Thyroid gland (tissue), 4 donors: ENCODE measurements at regions not wholly inside any gene's neighbourhood (a gene's known extent, or its start where the extent isn't known, plus 50 kb on each side); places are given as distances from the start of the nearest gene placed in this dataset.
"Not testable (repeated sequence)": the region's sequence is repeated elsewhere in the genome, so short reads cannot be mapped to it uniquely, and the experiment has no call there.

Source experiments
- DNase-seq, 2 donors: peaks; one replicate each; pipeline ENCODE4 v3.0.0-alpha.2; 2019
- H3K27ac ChIP-seq, 3 donors: fragments of 200-600 bp; sonication (generic); 1 replicate in 2 of 3; 2 replicates in 1 of 3; pipeline ENCODE4 v1.5.1; 2016 to 2019; ENCODE audit warnings: mild to moderate bottlenecking in 1 of 3, moderate library complexity in 1 of 3
- H3K27me3 ChIP-seq: fragments of 200-600 bp; sonication (generic); one replicate; pipeline ENCODE4 v1.5.1; 2019
- H3K36me3 ChIP-seq, 2 donors: fragments of 200-600 bp; sonication (generic); one replicate each; pipeline ENCODE4 v1.5.1; 2016 to 2019
- H3K4me1 ChIP-seq, 2 donors: fragments of 200-600 bp; sonication (generic); one replicate each; pipeline ENCODE4 v1.5.1; 2017 to 2019
- H3K4me3 ChIP-seq, 3 donors: fragments of 200-600 bp; sonication (generic); replicated peaks in 1 of 3; 1 replicate in 2 of 3; 2 replicates in 1 of 3; pipeline ENCODE4 v1.5.1; 2016; ENCODE audit warnings: mild to moderate bottlenecking in 1 of 3
- H3K9me3 ChIP-seq: fragments of 200-600 bp; sonication (generic); one replicate; pipeline ENCODE4 v1.5.1; 2017
- CTCF ChIP-seq, 6 experiments: fragments of 200-600 bp in 3 of 6; fragments of 450-650 bp in 3 of 6; sonication (generic) in 3 of 6; IDR thresholded peaks; one replicate each; pipeline ENCODE4 v1.5.1; 2016 to 2019; ENCODE audit warnings: antibody characterized with exemption in 6 of 6, mild to moderate bottlenecking in 2 of 6, inconsistent platforms in 1 of 6, moderate library complexity in 1 of 6
- POLR2A ChIP-seq, 2 donors: fragments of 450-650 bp; IDR thresholded peaks; one replicate each; pipeline ENCODE4 v1.6.1; 2017; ENCODE audit warnings: antibody characterized with exemption in 2 of 2, mild to moderate bottlenecking in 2 of 2, moderate library complexity in 1 of 2
- WGBS, 2 donors: methylation state at CpG; one replicate each; pipeline ENCODE4 v1.1.5; 2017; 5-methylcytosine and 5-hydroxymethylcytosine counted together
- intact Hi-C: fragments of 100-400 bp; cut with DNase I; formaldehyde crosslinking; loops from one replicate; pipeline ENCODE4 v1.15.1; 2023

- no peak overlapping the region for H3K4me3 ChIP-seq
- H3K27me3 ChIP-seq: no peaks in the 10 kb centered on the region
- H3K27ac ChIP-seq: no peak overlapping the region
- intact Hi-C loops: no loop called here
- peaks cover 0 to 5% of the 10 kb centered on the region in 2 donors for H3K4me1 ChIP-seq
- no peak for DNase-seq
- H3K36me3 ChIP-seq: no peaks in the 10 kb centered on the region
- no peak for TF ChIP-seq POLR2A (IDR thresholded peaks at IDR 0.05)
- TF ChIP-seq CTCF (IDR thresholded peaks at IDR 0.05): no peak
- H3K9me3 ChIP-seq: no peaks in the 10 kb centered on the region
Observed at GRCh38 chr4:34318773-34319172, 1925.5 kb downstream of the ARAP2 start.

GRCh38 chr4:34323549-34324320 is 1920.6 kb downstream of the ARAP2 start:
- no peaks in the 10 kb centered on the region for H3K36me3 ChIP-seq
- TF ChIP-seq CTCF (IDR thresholded peaks at IDR 0.05) (no peak), POLR2A (IDR thresholded peaks at IDR 0.05) (no peak)
- no peak overlapping the region for H3K27ac ChIP-seq
- no peak for DNase-seq
- H3K4me3 ChIP-seq: no peak overlapping the region
- WGBS, 2 donors: 36 to 63% methylated on average over 1 of the region's 1 CpG
- H3K9me3 ChIP-seq: no peaks in the 10 kb centered on the region
- H3K4me1 ChIP-seq: no peaks in the 10 kb centered on the region
- intact Hi-C loops: no loop called here
- H3K27me3 ChIP-seq: no peaks in the 10 kb centered on the region

- Histone ChIP-seq H3K27me3 (no peaks in the 10 kb centered on the region), H3K27ac (no peak overlapping the region), H3K4me3 (no peak overlapping the region), H3K36me3 (no peaks in the 10 kb centered on the region), H3K9me3 (no peaks in the 10 kb centered on the region), H3K4me1 (no peaks in the 10 kb centered on the region)
- TF ChIP-seq CTCF (IDR thresholded peaks at IDR 0.05) (no peak), POLR2A (IDR thresholded peaks at IDR 0.05) (no peak)
- DNase-seq: no peak
- intact Hi-C loops: no loop called here
- WGBS, 2 donors: 95 to 96% methylated on average over 1 of the region's 1 CpG
Observed at GRCh38 chr4:34328939-34329338, 1915.4 kb downstream of the ARAP2 start.

GRCh38 chr4:34335156-34335555 is 1909.2 kb downstream of the ARAP2 start:
- DNase-seq, H3K27ac ChIP-seq, H3K4me3 ChIP-seq, H3K9me3 ChIP-seq, H3K27me3 ChIP-seq, H3K4me1 ChIP-seq, intact Hi-C loops, H3K36me3 ChIP-seq: not testable (repeated sequence)
- 94% methylated on average over 13 of the region's 13 CpGs for WGBS, 2 donors

- H3K9me3 ChIP-seq, DNase-seq, H3K27ac ChIP-seq, H3K27me3 ChIP-seq, H3K36me3 ChIP-seq, H3K4me1 ChIP-seq, intact Hi-C loops, H3K4me3 ChIP-seq: not testable (repeated sequence)
- WGBS, 2 donors: 99 to 100% methylated on average over 3 to 14 of the region's 22 CpGs
Observed at GRCh38 chr4:34335556-34335955, 1908.8 kb downstream of the ARAP2 start.

GRCh38 chr4:34362654-34363053 is 1881.7 kb downstream of the ARAP2 start:
- DNase-seq: no peak
- Histone ChIP-seq H3K9me3 (no peaks in the 10 kb centered on the region), H3K36me3 (no peaks in the 10 kb centered on the region), H3K4me1 (no peaks in the 10 kb centered on the region), H3K27ac (no peak overlapping the region), H3K27me3 (no peaks in the 10 kb centered on the region), H3K4me3 (no peak overlapping the region)
- intact Hi-C loops: no loop called here
- TF ChIP-seq CTCF (IDR thresholded peaks at IDR 0.05) (no peak), POLR2A (IDR thresholded peaks at IDR 0.05) (no peak)
